Right lobe of liver (tissue), 4 donors: ENCODE measurements at regions not wholly inside any gene's neighbourhood (a gene's known extent, or its start where the extent isn't known, plus 50 kb on each side); places are given as distances from the start of the nearest gene placed in this dataset.

ENCODE experiments used
- CTCF ChIP-seq, 4 donors: fragments of 200-600 bp in 3 of 4; fragments of 450-650 bp in 1 of 4; IDR thresholded peaks; one replicate each; pipeline versions ENCODE4 v1.5.1 to v1.8.0; 2016 to 2022; ENCODE audit warnings: antibody characterized with exemption in 4 of 4, mild to moderate bottlenecking in 2 of 4
- POLR2A ChIP-seq: fragments of 450-650 bp; IDR thresholded peaks from one replicate; pipeline ENCODE4 v1.6.1; 2017; ENCODE audit warnings: antibody characterized with exemption, mild to moderate bottlenecking
- donor health status: DM: no; HTN: no; CAD: no.
- donor health status: DM: no; HTN: no; CAD: no.
- donor health status: DM: no; HTN: yes; CAD: no.

GRCh38 chr15:60218256-60218655 lies 179.5 kb downstream of the ANXA2 start:
- TF ChIP-seq CTCF (IDR thresholded peaks at IDR 0.05), result no peak
- no peak for TF ChIP-seq POLR2A
